Bone marrow (tissue), 2 donors: ENCODE measurements at regions not wholly inside any gene's neighbourhood (a gene's known extent, or its start where the extent isn't known, plus 50 kb on each side); places are given as distances from the start of the nearest gene placed in this dataset.

ENCODE experiments used
- DNase-seq, 2 donors: peaks; one replicate each; lab custom pipeline; 2025; lab: John Stamatoyannopoulos, UW

GRCh38 chr17:13933441-13934276 lies 135.6 kb upstream of the COX10 start:
- DNase-seq, result no peak

- DNase-seq, result no peak
Measured at GRCh38 chr17:13939222-13939621, 130.1 kb upstream of the COX10 start.

- no peak for DNase-seq
Measured at GRCh38 chr17:13940858-13941665, 128.2 kb upstream of the COX10 start.

GRCh38 chr17:13941781-13942180 lies 127.5 kb upstream of the COX10 start:
- DNase-seq, result no peak

- no peak for DNase-seq
Measured at GRCh38 chr17:13943909-13944308, 125.4 kb upstream of the COX10 start.

- no peak for DNase-seq
Measured at GRCh38 chr17:13947499-13947898, 121.8 kb upstream of the COX10 start.

GRCh38 chr17:13952009-13952750 lies 117.1 kb upstream of the COX10 start:
- DNase-seq, result no peak

- no peak for DNase-seq
Measured at GRCh38 chr17:13953841-13954240, 115.5 kb upstream of the COX10 start.

- no peak for DNase-seq
Measured at GRCh38 chr17:13957636-13958035, 111.7 kb upstream of the COX10 start.

GRCh38 chr17:13958773-13959172 lies 110.5 kb upstream of the COX10 start:
- DNase-seq, result no peak

GRCh38 chr17:13961265-13961664 lies 108.0 kb upstream of the COX10 start:
- no peak for DNase-seq

- DNase-seq, result no peak
Measured at GRCh38 chr17:13962716-13963240, 106.5 kb upstream of the COX10 start.

- DNase-seq, result no peak
Measured at GRCh38 chr17:13967416-13967815, 101.9 kb upstream of the COX10 start.

- DNase-seq, result no peak
Measured at GRCh38 chr17:13970531-13970930, 98.8 kb upstream of the COX10 start.

GRCh38 chr17:13973960-13974651 lies 95.2 kb upstream of the COX10 start:
- no peak for DNase-seq

GRCh38 chr17:13977837-13978236 lies 91.5 kb upstream of the COX10 start:
- no peak for DNase-seq

- DNase-seq, result no peak
Measured at GRCh38 chr17:13978478-13978877, 90.8 kb upstream of the COX10 start.

GRCh38 chr17:13981881-13982280 lies 87.4 kb upstream of the COX10 start:
- no peak for DNase-seq

GRCh38 chr17:13984956-13985355 lies 84.3 kb upstream of the COX10 start:
- no peak for DNase-seq

GRCh38 chr17:13986855-13987254 lies 82.4 kb upstream of the COX10 start:
- no peak for DNase-seq

GRCh38 chr17:13989138-13989537 lies 80.2 kb upstream of the COX10 start:
- no peak for DNase-seq

GRCh38 chr17:13993106-13993505 lies 76.2 kb upstream of the COX10 start:
- DNase-seq, result no peak
